HEK293 (cell line): ENCODE measurements at regions not wholly inside any gene's neighbourhood (a gene's known extent, or its start where the extent isn't known, plus 50 kb on each side); places are given as distances from the start of the nearest gene placed in this dataset.

ENCODE experiments used
- CTCF ChIA-PET: fragments of 350-600 bp; formaldehyde crosslinking; extraction: SDS; loops from one replicate; lab custom pipeline; 2021; ENCODE audit warnings: antibody characterized with exemption; lab: Yijun Ruan, JAX
- POLR2A ChIA-PET: fragments of 300-600 bp; formaldehyde crosslinking; extraction: SDS; loops from one replicate; lab custom pipeline; 2020; ENCODE audit warnings: antibody characterized with exemption, inconsistent platforms; lab: Yijun Ruan, JAX
- H3K27ac ChIP-seq: fragments of 200-500 bp; sonication (Bioruptor generic); 2 replicates; pipeline ENCODE4 v1.5.1; 2014; ENCODE audit warnings: low read depth, low read length, control low read depth, inconsistent platforms; ENCODE audit errors: extremely low read depth
- H3K36me3 ChIP-seq, 2 experiments: fragments of 200-500 bp in 1 of 2; sonication (Bioruptor generic) in 1 of 2; 1 replicate in 1 of 2; 2 replicates in 1 of 2; pipeline ENCODE4 v1.5.1; 2014 to 2017; ENCODE audit warnings: inconsistent platforms in 2 of 2, low read length in 2 of 2; ENCODE audit not compliant: control insufficient read depth in 2 of 2, insufficient read depth in 1 of 2
- H3K4me1 ChIP-seq: fragments of 200-500 bp; sonication (Bioruptor generic); 2 replicates; pipeline ENCODE4 v1.5.1; 2014; ENCODE audit warnings: mild to moderate bottlenecking, low read length, inconsistent platforms; ENCODE audit not compliant: control insufficient read depth, insufficient read depth
- H3K4me3 ChIP-seq: 2 replicates; pipeline ENCODE4 v1.5.1; 2011; ENCODE audit warnings: low read depth, mild to moderate bottlenecking, control low read depth, low read length, moderate library complexity
- H3K9me3 ChIP-seq: fragments of 200-500 bp; sonication (Bioruptor generic); 2 replicates; pipeline ENCODE4 v1.5.1; 2014; ENCODE audit warnings: low read depth, low read length, inconsistent platforms; ENCODE audit not compliant: control insufficient read depth, insufficient read depth
- HOXA7 ChIP-seq: sonication (generic); formaldehyde crosslinking; IDR thresholded peaks from 2 replicates; pipeline ENCODE4 v1.8.1; 2022; ENCODE audit warnings: missing genetic modification reagents, borderline replicate concordance
- KLF1 ChIP-seq: fragments of 450-650 bp; formaldehyde crosslinking; IDR thresholded peaks from 2 replicates; pipeline ENCODE4 v1.5.1; 2016; ENCODE audit warnings: missing biosample characterization, missing genetic modification characterization
- OVOL3 ChIP-seq: fragments of 450-650 bp; formaldehyde crosslinking; IDR thresholded peaks from 2 replicates; pipeline ENCODE4 v1.5.1; 2016; ENCODE audit warnings: missing biosample characterization, missing genetic modification characterization
- REPIN1 ChIP-seq: fragments of 450-650 bp; formaldehyde crosslinking; IDR thresholded peaks from 2 replicates; pipeline ENCODE4 v1.5.1; 2017; ENCODE audit warnings: missing biosample characterization, missing genetic modification characterization, low read depth
- SALL2 ChIP-seq: fragments of 450-650 bp; formaldehyde crosslinking; IDR thresholded peaks from 2 replicates; pipeline ENCODE4 v1.5.0; 2017; ENCODE audit warnings: missing biosample characterization, mild to moderate bottlenecking, missing genetic modification characterization, borderline replicate concordance
- ZBTB1 ChIP-seq: fragments of 450-650 bp; formaldehyde crosslinking; IDR thresholded peaks from 2 replicates; pipeline ENCODE4 v1.5.1; 2016; ENCODE audit warnings: missing biosample characterization, missing genetic modification characterization
- ZBTB48 ChIP-seq: fragments of 450-650 bp; formaldehyde crosslinking; IDR thresholded peaks from 2 replicates; pipeline ENCODE4 v1.5.1; 2016; ENCODE audit warnings: missing biosample characterization, missing genetic modification characterization
- ZEB2 ChIP-seq: fragments of 450-650 bp; formaldehyde crosslinking; IDR thresholded peaks from 2 replicates; pipeline ENCODE4 v1.5.1; 2016; ENCODE audit warnings: missing biosample characterization, missing genetic modification characterization
- ZNF2 ChIP-seq: fragments of 450-650 bp; formaldehyde crosslinking; IDR thresholded peaks from 2 replicates; pipeline ENCODE4 v1.5.1; 2016; ENCODE audit warnings: missing biosample characterization, missing genetic modification characterization
- ZNF202 ChIP-seq: fragments of 450-650 bp; formaldehyde crosslinking; IDR thresholded peaks from 2 replicates; pipeline ENCODE4 v1.5.1; 2016; ENCODE audit warnings: missing biosample characterization, missing genetic modification characterization, borderline replicate concordance
- ZNF211 ChIP-seq: fragments of 450-650 bp; formaldehyde crosslinking; IDR thresholded peaks from 2 replicates; pipeline ENCODE4 v1.5.1; 2016; ENCODE audit warnings: low read depth, missing biosample characterization, missing genetic modification characterization
- ZNF221 ChIP-seq: fragments of 450-650 bp; formaldehyde crosslinking; IDR thresholded peaks from 2 replicates; pipeline ENCODE4 v1.5.1; 2017; ENCODE audit warnings: missing biosample characterization, missing genetic modification characterization, borderline replicate concordance
- ZNF239 ChIP-seq: fragments of 450-650 bp; formaldehyde crosslinking; IDR thresholded peaks from 2 replicates; pipeline ENCODE4 v1.5.1; 2016; ENCODE audit warnings: missing biosample characterization, missing genetic modification characterization
- ZNF350 ChIP-seq: fragments of 450-650 bp; formaldehyde crosslinking; IDR thresholded peaks from 2 replicates; pipeline ENCODE4 v1.5.0; 2017; ENCODE audit warnings: missing biosample characterization, mild to moderate bottlenecking, missing genetic modification characterization
- ZNF433 ChIP-seq: fragments of 450-650 bp; formaldehyde crosslinking; IDR thresholded peaks from 2 replicates; pipeline ENCODE4 v1.5.1; 2016; ENCODE audit warnings: missing biosample characterization, missing genetic modification characterization, low read depth
- ZNF518A ChIP-seq: fragments of 450-650 bp; formaldehyde crosslinking; conservative IDR thresholded peaks from 2 replicates; pipeline ENCODE4 v1.5.1; 2016; ENCODE audit warnings: low read depth, missing biosample characterization, missing genetic modification characterization
- ZNF785 ChIP-seq: fragments of 450-650 bp; formaldehyde crosslinking; IDR thresholded peaks from 2 replicates; pipeline ENCODE4 v1.5.1; 2016; ENCODE audit warnings: missing biosample characterization, missing genetic modification characterization
- TF ChIP-seq, protein P1 (sequence below): fragments of 450-650 bp; formaldehyde crosslinking; IDR thresholded peaks from 2 replicates; pipeline ENCODE4 v1.5.1; 2016; ENCODE audit warnings: missing biosample characterization, missing genetic modification characterization, borderline replicate concordance

GRCh38 chr6:148288541-148288940, 54.1 kb upstream of the SASH1 start (continued):
- TF ChIP-seq ZNF518A (tag by site-specific recombination) = no peak
- TF ChIP-seq, all 188 proteins: peak for 0

DNA sequence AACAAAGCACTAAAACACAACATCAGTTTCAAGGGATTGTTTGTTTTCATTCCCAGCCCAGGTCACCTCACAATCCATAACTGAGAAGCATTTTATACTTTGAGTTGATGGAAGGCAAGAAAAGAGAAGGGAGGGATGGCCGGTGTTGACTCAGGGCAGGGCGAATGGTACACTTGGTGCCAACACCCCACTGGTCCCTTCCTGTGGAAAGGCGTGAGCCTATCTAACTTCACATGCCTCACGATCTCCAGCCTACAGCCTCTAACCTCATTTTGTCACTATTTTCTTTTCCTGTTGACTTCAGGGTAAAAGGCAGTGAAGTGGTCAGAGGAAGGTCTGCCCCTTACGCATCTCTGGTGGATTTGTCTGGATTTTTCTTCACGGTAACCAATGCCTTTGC, 53.5 kb upstream of the SASH1 start:
- Histone ChIP-seq H3K27ac (no peak overlapping the region), H3K4me3 (no peak overlapping the region), H3K4me1 (no peaks in the 10 kb centered on the region), H3K36me3 (no peaks in the 10 kb centered on the region), H3K9me3 (no peaks in the 10 kb centered on the region)
- TF ChIP-seq SALL2 (tag by site-specific recombination) (no peak), ZNF239 (tag by site-specific recombination) (no peak)
- ChIA-PET CTCF (no interaction called here), POLR2A (no interaction called here)

DNA sequence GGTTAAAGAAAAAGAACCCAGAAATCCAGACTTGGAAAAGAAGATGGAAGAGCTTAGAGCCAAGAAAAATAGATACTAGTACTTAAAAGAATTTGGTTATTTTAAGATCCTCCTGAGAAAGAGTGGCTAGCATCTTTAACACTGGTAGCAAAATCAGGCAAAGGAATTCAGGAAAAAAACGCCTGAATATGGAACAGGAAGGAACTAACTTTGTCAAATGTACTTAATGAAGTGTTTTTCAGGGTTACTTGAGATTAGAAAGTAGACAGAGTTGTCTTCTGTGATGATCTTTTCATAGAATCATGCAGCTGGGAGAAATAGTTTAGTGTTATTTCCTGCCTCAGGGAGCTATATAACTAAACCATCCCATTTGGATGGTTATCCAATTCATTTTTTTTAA, 50.8 kb upstream of the SASH1 start:
- CTCF ChIA-PET = interaction anchor here (0.7 kb wide), 1 partner anchor 84 kb away, joined by 3 read pairs; no protein-coding TSS in a partner anchor
- TF ChIP-seq ZNF350 (tag by site-specific recombination) (no peak), HOXA7 (no peak), ZNF211 (tag by site-specific recombination) (no peak), ZNF433 (no peak), REPIN1 (tag by site-specific recombination) (no peak), ZBTB1 (tag by site-specific recombination) (no peak), ZNF2 (tag by site-specific recombination) (no peak), OVOL3 (tag by site-specific recombination) (no peak), ZNF202 (tag by site-specific recombination) (no peak), ZNF221 (tag by site-specific recombination) (no peak), ZEB2 (tag by site-specific recombination) (no peak), ZNF785 (no peak), ZBTB48 (no peak), KLF1 (tag by site-specific recombination) (no peak)
- TF ChIP-seq, protein P1, sequence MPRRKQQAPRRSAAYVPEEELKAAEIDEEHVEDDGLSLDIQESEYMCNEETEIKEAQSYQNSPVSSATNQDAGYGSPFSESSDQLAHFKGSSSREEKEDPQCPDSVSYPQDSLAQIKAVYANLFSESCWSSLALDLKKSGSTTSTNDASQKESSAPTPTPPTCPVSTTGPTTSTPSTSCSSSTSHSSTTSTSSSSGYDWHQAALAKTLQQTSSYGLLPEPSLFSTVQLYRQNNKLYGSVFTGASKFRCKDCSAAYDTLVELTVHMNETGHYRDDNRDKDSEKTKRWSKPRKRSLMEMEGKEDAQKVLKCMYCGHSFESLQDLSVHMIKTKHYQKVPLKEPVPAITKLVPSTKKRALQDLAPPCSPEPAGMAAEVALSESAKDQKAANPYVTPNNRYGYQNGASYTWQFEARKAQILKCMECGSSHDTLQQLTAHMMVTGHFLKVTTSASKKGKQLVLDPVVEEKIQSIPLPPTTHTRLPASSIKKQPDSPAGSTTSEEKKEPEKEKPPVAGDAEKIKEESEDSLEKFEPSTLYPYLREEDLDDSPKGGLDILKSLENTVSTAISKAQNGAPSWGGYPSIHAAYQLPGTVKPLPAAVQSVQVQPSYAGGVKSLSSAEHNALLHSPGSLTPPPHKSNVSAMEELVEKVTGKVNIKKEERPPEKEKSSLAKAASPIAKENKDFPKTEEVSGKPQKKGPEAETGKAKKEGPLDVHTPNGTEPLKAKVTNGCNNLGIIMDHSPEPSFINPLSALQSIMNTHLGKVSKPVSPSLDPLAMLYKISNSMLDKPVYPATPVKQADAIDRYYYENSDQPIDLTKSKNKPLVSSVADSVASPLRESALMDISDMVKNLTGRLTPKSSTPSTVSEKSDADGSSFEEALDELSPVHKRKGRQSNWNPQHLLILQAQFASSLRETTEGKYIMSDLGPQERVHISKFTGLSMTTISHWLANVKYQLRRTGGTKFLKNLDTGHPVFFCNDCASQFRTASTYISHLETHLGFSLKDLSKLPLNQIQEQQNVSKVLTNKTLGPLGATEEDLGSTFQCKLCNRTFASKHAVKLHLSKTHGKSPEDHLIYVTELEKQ (tag by site-specific recombination) = no peak
- POLR2A ChIA-PET = no interaction called here

More for the DNA sequence above, 50.8 kb upstream of the SASH1 start:
- Histone ChIP-seq H3K36me3 (no peaks in the 10 kb centered on the region), H3K9me3 (no peaks in the 10 kb centered on the region), H3K4me3 (no peak overlapping the region), H3K4me1 (no peaks in the 10 kb centered on the region; the same call in 1 of the 2 replicates), H3K27ac (no peak overlapping the region)
